ENCODE measurements at regions not wholly inside any gene's neighbourhood (a gene's known extent, or its start where the extent isn't known, plus 50 kb on each side); places are given as distances from the start of the nearest gene placed in this dataset.

DNA sequence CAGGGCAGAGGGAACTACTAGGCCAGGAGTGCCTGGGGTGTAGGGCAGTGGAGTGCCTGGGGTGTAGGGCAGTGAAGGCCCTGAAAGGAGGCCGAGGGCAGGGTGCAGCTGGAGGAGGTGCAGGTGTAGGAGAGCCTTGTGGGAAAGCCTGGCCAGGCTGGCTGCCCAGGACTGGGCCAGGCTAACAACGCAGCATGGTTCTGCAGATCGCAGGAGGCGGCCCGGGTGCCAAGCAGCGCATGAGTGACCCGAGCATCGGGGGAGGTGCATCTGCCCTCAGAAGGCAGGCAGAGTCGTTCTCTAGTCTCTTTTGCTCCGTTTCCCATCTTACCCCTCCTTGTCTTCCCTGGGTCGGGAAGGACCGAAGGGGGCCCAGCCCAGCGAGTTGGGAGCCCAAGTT lies 151.5 kb upstream of the PHACTR3 start:
- TF ChIP-seq POLR2A (IDR thresholded peaks at IDR 0.05) (no peak), EP300 (IDR thresholded peaks at IDR 0.05; ENCODE audit: low read depth) (no peak), POLR2AphosphoS5 (IDR thresholded peaks at IDR 0.05) (no peak)
- TF ChIP-seq, protein P1, sequence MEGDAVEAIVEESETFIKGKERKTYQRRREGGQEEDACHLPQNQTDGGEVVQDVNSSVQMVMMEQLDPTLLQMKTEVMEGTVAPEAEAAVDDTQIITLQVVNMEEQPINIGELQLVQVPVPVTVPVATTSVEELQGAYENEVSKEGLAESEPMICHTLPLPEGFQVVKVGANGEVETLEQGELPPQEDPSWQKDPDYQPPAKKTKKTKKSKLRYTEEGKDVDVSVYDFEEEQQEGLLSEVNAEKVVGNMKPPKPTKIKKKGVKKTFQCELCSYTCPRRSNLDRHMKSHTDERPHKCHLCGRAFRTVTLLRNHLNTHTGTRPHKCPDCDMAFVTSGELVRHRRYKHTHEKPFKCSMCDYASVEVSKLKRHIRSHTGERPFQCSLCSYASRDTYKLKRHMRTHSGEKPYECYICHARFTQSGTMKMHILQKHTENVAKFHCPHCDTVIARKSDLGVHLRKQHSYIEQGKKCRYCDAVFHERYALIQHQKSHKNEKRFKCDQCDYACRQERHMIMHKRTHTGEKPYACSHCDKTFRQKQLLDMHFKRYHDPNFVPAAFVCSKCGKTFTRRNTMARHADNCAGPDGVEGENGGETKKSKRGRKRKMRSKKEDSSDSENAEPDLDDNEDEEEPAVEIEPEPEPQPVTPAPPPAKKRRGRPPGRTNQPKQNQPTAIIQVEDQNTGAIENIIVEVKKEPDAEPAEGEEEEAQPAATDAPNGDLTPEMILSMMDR (IDR thresholded peaks at IDR 0.05): no peak

Data from transverse colon (tissue), 4 donors.